ENCODE measurements at regions not wholly inside any gene's neighbourhood (a gene's known extent, or its start where the extent isn't known, plus 50 kb on each side); places are given as distances from the start of the nearest gene placed in this dataset.

DNA sequence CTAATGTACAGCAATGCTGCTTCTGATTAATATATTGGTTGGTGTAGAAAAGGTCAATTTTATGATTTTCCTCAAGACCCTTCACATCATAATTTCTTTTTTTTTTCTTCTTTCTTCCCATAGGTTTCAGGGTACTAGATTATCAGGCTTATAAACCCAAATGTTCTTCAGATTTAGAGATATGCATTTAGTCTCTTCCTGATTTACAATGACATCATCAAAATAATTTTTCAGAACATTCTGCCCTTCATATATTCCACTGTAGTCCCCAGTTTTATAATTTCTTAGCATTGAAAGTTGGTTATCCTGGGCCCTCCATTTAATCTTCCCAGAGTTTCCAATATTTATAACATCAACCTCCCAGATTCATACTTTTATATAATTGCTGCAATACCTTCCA lies 226.7 kb upstream of the LRFN5 start:
- FAIRE-seq (no peak), DNase-seq (ENCODE audit: insufficient read length, low spot score) (no peak)
- TF ChIP-seq POLR2A (IDR thresholded peaks at IDR 0.05; ENCODE audit: low read depth, low read length) = no peak

DNA sequence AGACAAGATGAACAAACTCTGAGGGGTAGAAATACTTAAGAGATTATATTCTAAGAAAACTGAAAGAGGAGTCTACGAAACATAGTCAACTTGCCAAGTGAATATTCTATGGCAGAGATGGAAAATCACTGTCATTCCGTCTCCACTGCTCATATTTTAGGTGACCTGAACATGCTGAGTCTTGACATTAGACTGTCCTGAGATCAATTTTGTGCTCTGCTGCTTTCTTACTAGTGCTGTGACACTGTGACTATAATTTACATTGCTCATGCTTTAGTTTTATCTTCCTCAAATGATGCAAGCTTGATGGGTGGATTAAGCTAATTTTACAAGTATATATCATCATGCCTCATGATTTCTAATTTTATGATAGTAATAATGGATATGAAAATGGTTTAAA lies 228.2 kb upstream of the LRFN5 start:
- no peak for DNase-seq (ENCODE audit: insufficient read length, low spot score)
- FAIRE-seq = no peak
- no peak for TF ChIP-seq POLR2A (IDR thresholded peaks at IDR 0.05; ENCODE audit: low read depth, low read length)

DNA sequence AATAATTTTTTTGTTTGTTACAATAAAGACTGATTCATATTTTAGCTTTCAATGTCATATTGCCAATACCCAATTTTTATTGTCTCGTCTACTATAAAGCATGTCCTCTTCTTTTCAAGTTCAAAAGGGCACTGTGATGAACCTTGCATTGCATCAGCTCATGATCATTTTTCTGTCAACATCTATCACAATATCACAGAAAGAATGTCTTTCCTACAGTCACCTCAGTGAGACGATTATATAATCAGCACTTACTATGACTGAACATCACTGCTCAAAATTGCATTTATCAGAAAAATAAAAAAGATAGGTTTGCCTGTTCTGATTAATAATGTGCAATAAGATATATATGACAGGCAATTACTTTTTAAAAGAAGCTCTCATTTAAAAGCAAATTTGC lies 228.7 kb upstream of the LRFN5 start:
- no peak for DNase-seq (ENCODE audit: insufficient read length, low spot score)
- no peak for TF ChIP-seq POLR2A (IDR thresholded peaks at IDR 0.05; ENCODE audit: low read depth, low read length)
- FAIRE-seq = no peak

GRCh38 chr14:41374092-41374491 lies 232.6 kb upstream of the LRFN5 start:
- FAIRE-seq = no peak
- no peak for DNase-seq (ENCODE audit: insufficient read length, low spot score)
- no peak for TF ChIP-seq POLR2A (IDR thresholded peaks at IDR 0.05; ENCODE audit: low read depth, low read length)

- peak; percentile 65 for FAIRE-seq
- DNase-seq (ENCODE audit: insufficient read length, low spot score) = peak; percentile 1
- TF ChIP-seq POLR2A (IDR thresholded peaks at IDR 0.05; ENCODE audit: low read depth, low read length) = no peak
Measured at GRCh38 chr14:41362139-41362538, 244.5 kb upstream of the LRFN5 start.

GRCh38 chr14:41360126-41360525 lies 246.6 kb upstream of the LRFN5 start:
- FAIRE-seq = no peak
- TF ChIP-seq POLR2A (IDR thresholded peaks at IDR 0.05; ENCODE audit: low read depth, low read length) = no peak
- DNase-seq (ENCODE audit: insufficient read length, low spot score) = no peak

DNA sequence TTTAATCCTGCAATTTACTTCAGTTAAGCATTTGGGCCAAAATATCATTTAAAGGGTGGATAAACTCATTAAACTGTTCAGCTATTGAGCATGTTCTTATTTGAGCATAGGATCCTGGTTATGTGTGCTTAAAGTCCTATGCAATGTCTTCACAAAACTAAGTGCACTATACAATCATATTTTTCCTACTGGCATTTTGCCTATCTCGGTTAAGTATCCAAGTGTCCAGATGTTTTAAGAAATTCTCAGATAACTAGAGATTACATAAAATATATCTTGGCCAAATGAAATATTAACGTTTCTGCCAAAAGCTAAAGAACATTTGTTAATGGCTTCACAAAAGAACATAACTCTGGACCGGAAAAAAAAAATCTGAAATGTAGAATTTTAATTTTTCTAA lies 250.8 kb upstream of the LRFN5 start:
- FAIRE-seq = no peak
- DNase-seq (ENCODE audit: insufficient read length, low spot score) = no peak
- TF ChIP-seq POLR2A (IDR thresholded peaks at IDR 0.05; ENCODE audit: low read depth, low read length) = no peak

- FAIRE-seq (no peak), DNase-seq (ENCODE audit: insufficient read length, low spot score) (no peak)
- TF ChIP-seq POLR2A (IDR thresholded peaks at IDR 0.05; ENCODE audit: low read depth, low read length) = no peak
Measured at GRCh38 chr14:41350476-41350875, 256.2 kb upstream of the LRFN5 start.

- DNase-seq (ENCODE audit: insufficient read length, low spot score) = no peak
- no peak for FAIRE-seq
- TF ChIP-seq POLR2A (IDR thresholded peaks at IDR 0.05; ENCODE audit: low read depth, low read length) = no peak
Measured at GRCh38 chr14:41349289-41349910, 257.3 kb upstream of the LRFN5 start.

DNA sequence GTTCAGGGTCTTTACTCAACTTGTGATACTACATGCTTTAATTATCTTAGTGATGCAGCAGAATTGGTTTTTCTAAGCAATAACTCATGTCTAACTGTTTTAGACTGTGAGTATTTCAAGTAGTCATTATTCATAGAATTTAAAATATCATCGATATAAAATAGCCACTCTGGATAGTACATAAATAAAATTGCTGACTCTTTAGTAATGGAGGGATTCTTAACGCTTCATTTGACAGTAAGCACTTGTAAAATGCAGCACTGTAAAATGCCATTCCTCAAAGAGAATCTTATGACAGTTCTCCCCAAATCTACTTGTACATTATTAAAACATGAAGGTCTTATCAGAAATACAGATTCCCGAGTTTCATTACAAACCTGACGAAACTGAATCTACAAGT lies 262.8 kb upstream of the LRFN5 start:
- no peak for FAIRE-seq
- DNase-seq (ENCODE audit: insufficient read length, low spot score) = no peak
- no peak for TF ChIP-seq POLR2A (IDR thresholded peaks at IDR 0.05; ENCODE audit: low read depth, low read length)

- FAIRE-seq = no peak
- no peak for DNase-seq (ENCODE audit: insufficient read length, low spot score)
- TF ChIP-seq POLR2A (IDR thresholded peaks at IDR 0.05; ENCODE audit: low read depth, low read length) = no peak
Measured at GRCh38 chr14:41313196-41313595, 293.5 kb upstream of the LRFN5 start.

DNA sequence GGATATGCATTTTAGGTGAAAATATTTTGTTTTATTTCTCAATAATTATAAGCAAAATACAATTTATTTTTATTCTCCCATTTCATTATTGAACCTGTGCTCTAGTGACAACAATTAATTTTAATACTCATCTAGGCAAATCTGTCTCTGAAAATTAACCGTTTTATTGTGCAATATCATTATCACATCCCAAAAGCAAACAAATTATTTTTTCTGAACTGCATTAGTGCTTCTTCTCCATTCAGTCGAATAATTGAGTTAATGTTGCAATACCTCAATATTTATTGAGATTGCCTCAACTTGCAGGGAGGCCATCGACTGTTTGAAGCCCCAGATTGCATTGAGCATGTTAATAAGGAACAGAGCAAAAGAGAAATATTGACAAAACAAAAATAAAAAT lies 303.2 kb upstream of the LRFN5 start:
- DNase-seq (ENCODE audit: insufficient read length, low spot score) (no peak), FAIRE-seq (no peak)
- TF ChIP-seq POLR2A (IDR thresholded peaks at IDR 0.05; ENCODE audit: low read depth, low read length) = no peak

GRCh38 chr14:41302776-41303175 lies 303.9 kb upstream of the LRFN5 start:
- no peak for DNase-seq (ENCODE audit: insufficient read length, low spot score)
- no peak for TF ChIP-seq POLR2A (IDR thresholded peaks at IDR 0.05; ENCODE audit: low read depth, low read length)
- FAIRE-seq = no peak

DNA sequence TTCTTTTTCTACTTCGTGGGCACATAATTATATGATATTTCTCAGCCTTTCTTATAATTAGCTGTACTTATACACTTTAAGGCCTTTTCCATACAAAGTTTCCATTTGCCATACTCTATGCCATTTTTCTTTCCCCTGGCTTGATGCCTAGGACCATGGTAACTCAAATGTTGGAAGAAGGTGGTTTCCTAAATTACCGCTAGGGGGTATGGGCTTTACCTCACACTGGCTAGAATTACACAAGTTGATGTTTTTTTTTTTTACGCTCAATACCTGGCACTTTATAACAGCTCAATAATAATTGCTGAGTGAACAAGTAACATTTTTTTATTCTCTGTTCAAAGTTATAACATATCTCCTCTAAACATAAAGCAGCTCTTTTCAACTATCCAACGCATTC lies 306.8 kb upstream of the LRFN5 start:
- no peak for FAIRE-seq

DNA sequence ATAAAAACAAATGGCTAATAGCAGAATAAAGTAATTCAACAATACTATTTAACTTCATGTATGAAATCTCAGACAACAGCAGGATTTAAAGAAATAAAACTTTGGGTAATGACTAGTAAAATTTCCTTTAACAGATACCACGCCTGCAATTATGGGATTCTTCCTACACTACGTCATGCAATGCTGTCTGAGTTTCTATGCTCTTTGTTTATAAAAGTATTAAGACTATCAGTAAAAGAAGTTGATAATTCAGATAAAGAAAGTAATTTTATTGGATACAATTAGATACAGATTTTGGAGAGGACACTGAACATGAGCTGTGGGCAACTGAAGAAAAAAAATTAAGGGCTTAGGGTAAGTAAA lies 308.4 kb upstream of the LRFN5 start:
- DNase-seq (ENCODE audit: insufficient read length, low spot score) (no peak), FAIRE-seq (no peak)
- TF ChIP-seq POLR2A (IDR thresholded peaks at IDR 0.05; ENCODE audit: low read depth, low read length) = no peak

More for the DNA sequence above, 306.8 kb upstream of the LRFN5 start:
- no peak for TF ChIP-seq POLR2A (IDR thresholded peaks at IDR 0.05; ENCODE audit: low read depth, low read length)
- no peak for DNase-seq (ENCODE audit: insufficient read length, low spot score)
